Prostate gland (tissue), 2 donors: ENCODE measurements at regions not wholly inside any gene's neighbourhood (a gene's known extent, or its start where the extent isn't known, plus 50 kb on each side); places are given as distances from the start of the nearest gene placed in this dataset.

Experiments
- DNase-seq: peaks from one replicate; pipeline ENCODE4 v3.0.0-alpha.2; 2019; ENCODE audit warnings: low spot score
- H3K27ac ChIP-seq, 2 donors: fragments of 200-600 bp; sonication (generic); 2 replicates each; pipeline ENCODE4 v1.5.1; 2017 to 2019
- H3K27me3 ChIP-seq: fragments of 200-600 bp; sonication (generic); replicated peaks from 2 replicates; pipeline ENCODE4 v1.5.1; 2019; ENCODE audit not compliant: insufficient read depth
- H3K36me3 ChIP-seq, 2 donors: fragments of 200-600 bp; sonication (generic); 1 replicate in 1 of 2; 2 replicates in 1 of 2; pipeline versions ENCODE4 v1.5.1 to v1.8.1; 2017 to 2019
- H3K4me1 ChIP-seq: fragments of 200-600 bp; sonication (generic); replicated peaks from 2 replicates; pipeline ENCODE4 v1.5.1; 2019
- H3K4me3 ChIP-seq, 2 donors: fragments of 200-600 bp; sonication (generic); 2 replicates each; pipeline ENCODE4 v1.5.1; 2017 to 2019
- H3K9me3 ChIP-seq: fragments of 200-600 bp; sonication (generic); 2 replicates; pipeline ENCODE4 v1.5.1; 2017
- CTCF ChIP-seq, 4 experiments: fragments of 200-600 bp in 2 of 4; fragments of 450-650 bp in 2 of 4; sonication (generic) in 2 of 4; IDR thresholded peaks; 1 replicate in 3 of 4; 2 replicates in 1 of 4; pipeline ENCODE4 v1.5.1; 2016 to 2019; ENCODE audit warnings: antibody characterized with exemption in 4 of 4, mild to moderate bottlenecking in 2 of 4, moderate library complexity in 2 of 4
- POLR2A ChIP-seq: fragments of 450-650 bp; IDR thresholded peaks from one replicate; pipeline ENCODE4 v1.6.1; 2016; ENCODE audit warnings: antibody characterized with exemption, mild to moderate bottlenecking
- POLR2AphosphoS5 ChIP-seq: sonication (generic); formaldehyde crosslinking; IDR thresholded peaks from one replicate; pipeline ENCODE4 v1.6.1; 2017; ENCODE audit warnings: antibody characterized with exemption
- WGBS: methylation state at CpG from one replicate; pipeline ENCODE4 v1.1.5; 2018; 5-methylcytosine and 5-hydroxymethylcytosine counted together
- intact Hi-C: fragments of 100-400 bp; cut with DNase I; formaldehyde crosslinking; loops from one replicate; pipeline ENCODE4 v1.14.2; 2022
- small RNA-seq, 2 donors: library from RNA; depleted of rRNA; stranded (forward); fragments of <200 nt; gene quantifications; one replicate each; pipeline ENCODE3, GENCODE V24; 2016

DNA sequence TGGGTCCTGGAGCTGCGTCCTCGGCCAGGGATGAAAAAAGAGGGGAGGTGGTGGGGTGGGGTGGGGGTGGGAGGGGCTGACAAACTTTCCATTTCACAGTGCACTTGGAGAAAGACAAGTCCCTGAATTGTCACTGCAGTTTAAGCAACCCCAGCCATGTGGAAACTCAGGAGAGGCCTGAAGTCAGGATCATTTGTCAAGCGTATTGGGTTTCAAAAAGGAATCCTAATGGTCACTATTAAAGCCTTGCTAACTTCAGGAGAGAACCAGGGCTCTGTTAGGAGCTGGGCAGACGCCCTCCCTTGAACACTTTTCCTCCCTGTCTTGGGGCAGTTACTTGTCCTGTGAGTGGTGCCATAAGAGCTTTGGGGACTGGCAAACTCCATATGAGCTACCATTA, 159.9 kb downstream of the FNDC1 start:
- 41% methylated on average over 4 of the region's 4 CpGs for WGBS
- intact Hi-C loops, result no loop called here
- Histone ChIP-seq H3K4me1 (no peaks in the 10 kb centered on the region), H3K27me3 (no peaks in the 10 kb centered on the region), H3K9me3 (no peaks in the 10 kb centered on the region), H3K4me3 (no peak overlapping the region), H3K36me3 (no peaks in the 10 kb centered on the region), H3K27ac (no peak overlapping the region)
- TF ChIP-seq POLR2AphosphoS5, result no peak
- TF ChIP-seq CTCF (IDR thresholded peaks at IDR 0.05), result no peak
- no peak for TF ChIP-seq POLR2A
- no peak for DNase-seq

DNA sequence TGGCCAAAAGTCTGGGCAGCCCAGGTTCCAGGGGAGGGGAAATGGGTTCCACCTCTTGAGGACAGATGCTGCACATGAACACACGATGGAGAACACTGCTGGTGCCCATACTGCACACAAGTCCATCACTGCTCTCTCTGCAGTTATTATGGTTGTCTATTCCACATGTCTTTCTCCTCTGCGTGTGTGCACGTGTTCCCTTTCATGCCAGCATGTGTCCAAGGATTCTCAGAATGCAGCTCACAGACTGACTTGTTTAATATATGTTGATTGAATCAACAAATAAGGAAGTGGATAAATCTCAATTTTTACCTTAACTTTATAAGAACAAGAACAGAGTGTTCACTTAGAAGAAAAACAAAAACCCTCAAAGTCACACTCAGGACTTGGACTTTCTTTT, 158.9 kb downstream of the FNDC1 start:
- Histone ChIP-seq H3K36me3 (no peaks in the 10 kb centered on the region), H3K4me1 (no peaks in the 10 kb centered on the region), H3K27ac (no peak overlapping the region), H3K9me3 (no peaks in the 10 kb centered on the region), H3K27me3 (no peaks in the 10 kb centered on the region), H3K4me3 (no peak overlapping the region)
- WGBS, result 71% methylated on average over 3 of the region's 3 CpGs
- DNase-seq, result no peak
- no peak for TF ChIP-seq CTCF (IDR thresholded peaks at IDR 0.05)
- no peak for TF ChIP-seq POLR2AphosphoS5
- no peak for TF ChIP-seq POLR2A
- intact Hi-C loops, result no loop called here

DNA sequence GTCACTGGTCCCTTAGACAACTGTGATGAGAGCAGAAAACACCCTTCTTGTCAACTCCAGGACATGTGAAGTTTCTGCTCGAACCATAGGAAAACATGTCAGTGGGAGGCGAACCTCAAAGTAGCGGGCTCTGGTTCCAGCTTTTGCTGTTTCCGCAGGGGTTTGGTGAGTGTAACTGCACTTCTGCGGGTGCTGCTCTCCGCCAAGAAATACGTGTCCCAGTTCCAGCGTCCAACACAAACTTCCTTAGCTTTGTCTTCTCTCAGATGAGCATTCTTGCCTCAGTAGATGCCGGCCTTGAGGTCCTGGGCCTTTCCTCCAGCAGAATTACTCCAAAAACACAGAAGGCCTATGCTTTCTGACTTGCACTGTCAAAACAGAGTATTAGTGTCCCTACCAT, 156.3 kb downstream of the FNDC1 start:
- H3K27ac ChIP-seq, result no peak overlapping the region
- no peaks in the 10 kb centered on the region for H3K9me3 ChIP-seq
- H3K27me3 ChIP-seq, result no peaks in the 10 kb centered on the region
- no peak for TF ChIP-seq POLR2AphosphoS5
- no peak for TF ChIP-seq CTCF (IDR thresholded peaks at IDR 0.05)
- TF ChIP-seq POLR2A, result no peak
- intact Hi-C loops, result no loop called here
- no peak overlapping the region for H3K4me3 ChIP-seq
- no peaks in the 10 kb centered on the region for H3K36me3 ChIP-seq
- H3K4me1 ChIP-seq, result no peaks in the 10 kb centered on the region
- 90% methylated on average over 9 of the region's 9 CpGs for WGBS
- DNase-seq, result no peak

DNA sequence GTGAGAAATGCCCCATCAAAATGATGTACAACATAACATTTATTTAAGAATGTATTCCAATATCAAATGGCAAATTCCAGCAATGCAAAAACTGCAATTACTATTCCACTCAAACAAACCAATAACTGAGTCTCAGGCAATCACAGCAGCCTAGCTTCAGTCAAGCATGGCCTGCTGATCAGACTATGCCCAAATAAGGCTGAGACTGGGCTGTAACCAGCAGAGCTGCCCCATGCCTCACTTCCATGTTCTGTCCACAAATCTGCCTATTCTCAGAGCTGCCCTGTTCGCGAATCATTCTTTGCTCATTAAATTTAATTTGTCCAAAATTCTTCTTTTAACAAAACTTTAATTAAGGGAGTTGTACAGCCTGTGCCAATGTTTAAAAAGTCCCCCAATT, 155.4 kb downstream of the FNDC1 start:
- no peak overlapping the region for H3K27ac ChIP-seq
- WGBS, result 87% methylated on average over 2 of the region's 2 CpGs
- no peak overlapping the region for H3K4me3 ChIP-seq
- no peaks in the 10 kb centered on the region for H3K9me3 ChIP-seq
- no peaks in the 10 kb centered on the region for H3K36me3 ChIP-seq
- no peak for TF ChIP-seq POLR2AphosphoS5
- no peak for TF ChIP-seq CTCF (IDR thresholded peaks at IDR 0.05)
- TF ChIP-seq POLR2A, result no peak
- no peaks in the 10 kb centered on the region for H3K4me1 ChIP-seq
- DNase-seq, result no peak
- no peaks in the 10 kb centered on the region for H3K27me3 ChIP-seq
- intact Hi-C loops, result no loop called here

Small RNA genes lying in the stretch of these regions (small RNA-seq; reads per million reads assigned to genes)
- gene AL078604.3, result 0 reads per million in 2 donors
